GM23338 (cell line): ENCODE measurements at regions not wholly inside any gene's neighbourhood (a gene's known extent, or its start where the extent isn't known, plus 50 kb on each side); places are given as distances from the start of the nearest gene placed in this dataset.
"Not testable (repeated sequence)": the region's sequence is repeated elsewhere in the genome, so short reads cannot be mapped to it uniquely, and the experiment has no call there.

ENCODE experiments used
- ATAC-seq: fragments of 200-7000 bp; cut with Tn5 transposase; 3 replicates; pipeline ENCODE4 v1.9.1; 2020
- DNase-seq: peaks from one replicate; pipeline ENCODE4 v3.0.0-alpha.2; 2015; ENCODE audit warnings: low spot score
- H2AFZ ChIP-seq: fragments of 200-600 bp; sonication (generic); 2 replicates; pipeline ENCODE4 v1.8.0; 2016; ENCODE audit warnings: antibody characterized with exemption, mild to moderate bottlenecking, moderate library complexity
- H3F3A ChIP-seq: fragments of 200-600 bp; sonication (generic); replicated peaks from 2 replicates; pipeline ENCODE4 v1.8.0; 2017; ENCODE audit warnings: antibody characterized with exemption, mixed run types, low read depth
- H3K27ac ChIP-seq: fragments of 200-600 bp; sonication (generic); 2 replicates; pipeline ENCODE4 v1.6.1; 2016; ENCODE audit warnings: low read depth
- H3K27me3 ChIP-seq: fragments of 200-600 bp; sonication (generic); 2 replicates; pipeline ENCODE4 v1.8.0; 2016; ENCODE audit warnings: mild to moderate bottlenecking, mixed run types, moderate library complexity; ENCODE audit not compliant: insufficient read depth
- H3K36me3 ChIP-seq: fragments of 200-600 bp; sonication (generic); 2 replicates; pipeline ENCODE4 v1.8.0; 2016; ENCODE audit warnings: mild to moderate bottlenecking; ENCODE audit not compliant: insufficient read depth
- H3K4me1 ChIP-seq: fragments of 200-600 bp; sonication (generic); 2 replicates; pipeline ENCODE4 v1.8.0; 2016; ENCODE audit warnings: mild to moderate bottlenecking, moderate library complexity; ENCODE audit not compliant: insufficient read depth
- H3K4me2 ChIP-seq: fragments of 200-600 bp; sonication (generic); 2 replicates; pipeline ENCODE4 v1.7.1; 2017; ENCODE audit warnings: mixed run types
- H3K4me3 ChIP-seq: fragments of 200-600 bp; sonication (generic); 2 replicates; pipeline ENCODE4 v1.6.1; 2016; ENCODE audit warnings: mixed run types
- H3K79me2 ChIP-seq: fragments of 200-600 bp; sonication (generic); replicated peaks from 2 replicates; pipeline ENCODE4 v1.8.0; 2017; ENCODE audit warnings: mild to moderate bottlenecking; ENCODE audit not compliant: insufficient read depth
- H3K9me2 ChIP-seq: fragments of 200-600 bp; sonication (generic); 2 replicates; pipeline ENCODE4 v1.8.0; 2017; ENCODE audit not compliant: insufficient read depth
- H4K20me1 ChIP-seq: fragments of 200-600 bp; sonication (generic); replicated peaks from 2 replicates; pipeline ENCODE4 v1.8.0; 2017; ENCODE audit warnings: mild to moderate bottlenecking; ENCODE audit not compliant: insufficient read depth
- H3K27ac Mint-ChIP-seq: 2 replicates; pipeline ENCODE4 v1.8.0; 2020; ENCODE audit warnings: inconsistent platforms, mild to moderate bottlenecking, moderate library complexity, mixed read lengths
- H3K27me3 Mint-ChIP-seq: 3 replicates; pipeline ENCODE4 v1.8.0; 2022; ENCODE audit warnings: low read depth, mild to moderate bottlenecking, moderate library complexity, mixed read lengths, inconsistent platforms; ENCODE audit not compliant: insufficient read depth, poor library complexity
- H3K36me3 Mint-ChIP-seq: 3 replicates; pipeline ENCODE4 v1.8.0; 2021; ENCODE audit warnings: low read depth, mild to moderate bottlenecking, inconsistent platforms, moderate library complexity, mixed read lengths
- H3K4me1 Mint-ChIP-seq: 3 replicates; pipeline ENCODE4 v1.8.0; 2020; ENCODE audit warnings: mild to moderate bottlenecking, inconsistent platforms, mixed read lengths
- H3K4me3 Mint-ChIP-seq: 3 replicates; pipeline ENCODE4 v1.8.0; 2021; ENCODE audit warnings: moderate library complexity, mild to moderate bottlenecking, inconsistent platforms, mixed read lengths
- H3K9me3 Mint-ChIP-seq: 3 replicates; pipeline ENCODE4 v1.8.0; 2020; ENCODE audit warnings: moderate library complexity, mild to moderate bottlenecking, inconsistent platforms, mixed read lengths
- CREB1 ChIP-seq: fragments of 250-450 bp; sonication (Bioruptor Pico); IDR thresholded peaks from 2 replicates; pipeline ENCODE4 v1.5.0; 2020; ENCODE audit warnings: low read depth, mild to moderate bottlenecking, moderate library complexity
- ETS1 ChIP-seq: IDR thresholded peaks from 2 replicates; pipeline ENCODE4 v1.6.1; 2016; ENCODE audit warnings: antibody characterized with exemption
- EZH2phosphoT487 ChIP-seq: fragments of 200-600 bp; sonication (generic); IDR thresholded peaks from one replicate; pipeline ENCODE4 v1.8.1; 2018; ENCODE audit warnings: antibody characterized with exemption; ENCODE audit not compliant: unreplicated experiment
- JUNB ChIP-seq: IDR thresholded peaks from one replicate; pipeline ENCODE4 v1.6.1; 2016; ENCODE audit warnings: antibody characterized with exemption; ENCODE audit not compliant: unreplicated experiment
- POLR2AphosphoS5 ChIP-seq: IDR thresholded peaks from 2 replicates; pipeline ENCODE4 v1.6.1; 2016; ENCODE audit warnings: antibody characterized with exemption, low read depth
- REST ChIP-seq: IDR thresholded peaks from one replicate; pipeline ENCODE4 v1.6.1; 2018; ENCODE audit warnings: antibody characterized with exemption; ENCODE audit not compliant: unreplicated experiment
- STAT1 ChIP-seq: IDR thresholded peaks from one replicate; pipeline ENCODE4 v1.6.1; 2016; ENCODE audit warnings: antibody characterized with exemption; ENCODE audit not compliant: unreplicated experiment
- ZNF114 ChIP-seq: fragments of 250-450 bp; sonication (Bioruptor Pico); IDR thresholded peaks from 2 replicates; pipeline ENCODE4 v1.5.0; 2020; ENCODE audit warnings: mild to moderate bottlenecking, moderate library complexity
- ZNF331 ChIP-seq: fragments of 250-450 bp; sonication (Bioruptor Pico); IDR thresholded peaks from 2 replicates; pipeline ENCODE4 v1.5.0; 2020; ENCODE audit warnings: low read depth, mild to moderate bottlenecking, moderate library complexity

- H2AFZ ChIP-seq: no peak overlapping the region
- no peaks in the 10 kb centered on the region for H3K27me3 ChIP-seq
- no peaks in the 10 kb centered on the region for H4K20me1 ChIP-seq
- ATAC-seq: no peak
- H3K4me3 Mint-ChIP-seq: no peak overlapping the region
- no peak overlapping the region for H3K27ac Mint-ChIP-seq
- no peak overlapping the region for H3K4me3 ChIP-seq
- H3K27ac ChIP-seq: no peak overlapping the region
- H3K79me2 ChIP-seq: no peaks in the 10 kb centered on the region
- TF ChIP-seq ZNF114 (CRISPR knock-in tag) (no peak), ETS1 (no peak), CREB1 (CRISPR knock-in tag) (no peak), STAT1 (no peak), REST (no peak), JUNB (no peak), POLR2AphosphoS5 (no peak), EZH2phosphoT487 (no peak), ZNF331 (CRISPR knock-in tag) (no peak)
- no peaks in the 10 kb centered on the region for H3K36me3 ChIP-seq
- no peaks in the 10 kb centered on the region for H3K4me1 ChIP-seq
- DNase-seq: no peak
- peaks cover 17% of the 10 kb centered on the region for H3K9me3 Mint-ChIP-seq
- H3F3A ChIP-seq: no peaks in the 10 kb centered on the region
- H3K36me3 Mint-ChIP-seq: peaks cover 8% of the 10 kb centered on the region; the same call in 2 of the 3 replicates
- H3K4me2 ChIP-seq: no peak overlapping the region
- H3K4me1 Mint-ChIP-seq: no peaks in the 10 kb centered on the region
- no peaks in the 10 kb centered on the region for H3K9me2 ChIP-seq
- H3K27me3 Mint-ChIP-seq: peaks cover 3% of the 10 kb centered on the region
Observed at GRCh38 chr5:174493530-174493929, 230.9 kb upstream of the MSX2 start.

GRCh38 chr5:174497939-174498338, 226.4 kb upstream of the MSX2 start:
- H3K79me2 ChIP-seq, H3K27me3 ChIP-seq, H3F3A ChIP-seq, H3K36me3 ChIP-seq, H3K9me2 ChIP-seq, H3K27ac ChIP-seq, H4K20me1 ChIP-seq, H3K27ac Mint-ChIP-seq, H2AFZ ChIP-seq, DNase-seq, H3K27me3 Mint-ChIP-seq, H3K4me1 Mint-ChIP-seq, H3K4me2 ChIP-seq, ATAC-seq, H3K4me3 Mint-ChIP-seq, H3K4me1 ChIP-seq, H3K4me3 ChIP-seq: not testable (repeated sequence)
- Mint-ChIP-seq H3K36me3 (peaks cover 17% of the 10 kb centered on the region; the same call in 2 of the 3 replicates), H3K9me3 (peaks cover 37% of the 10 kb centered on the region)

- H3K4me1 Mint-ChIP-seq, H3K36me3 ChIP-seq, H2AFZ ChIP-seq, H3K4me3 Mint-ChIP-seq, H3K27ac ChIP-seq, H4K20me1 ChIP-seq, DNase-seq, H3K27ac Mint-ChIP-seq, H3K4me3 ChIP-seq, H3F3A ChIP-seq, H3K4me1 ChIP-seq, H3K27me3 ChIP-seq, ATAC-seq, H3K27me3 Mint-ChIP-seq, H3K9me2 ChIP-seq, H3K79me2 ChIP-seq, H3K4me2 ChIP-seq: not testable (repeated sequence)
- Mint-ChIP-seq H3K36me3 (peaks cover 17% of the 10 kb centered on the region; the same call in 2 of the 3 replicates), H3K9me3 (peaks cover 37% of the 10 kb centered on the region)
Observed at GRCh38 chr5:174498575-174498974, 225.8 kb upstream of the MSX2 start.
